Right lobe of liver (tissue), 6 donors: ENCODE measurements at regions not wholly inside any gene's neighbourhood (a gene's known extent, or its start where the extent isn't known, plus 50 kb on each side); places are given as distances from the start of the nearest gene placed in this dataset.

Experiments
- ATAC-seq, 4 donors: fragments of 200-7000 bp; cut with Tn5 transposase; one replicate each; pipeline ENCODE4 v1.9.1; 2020; ENCODE audit warnings: mild to moderate bottlenecking in 4 of 4, moderate library complexity in 4 of 4
- DNase-seq, 3 donors: peaks; one replicate each; pipeline ENCODE4 v3.0.0-alpha.2; 2020
- H3K27ac ChIP-seq, 3 donors: fragments of 200-600 bp; one replicate each; pipeline ENCODE4 v1.8.0; 2022
- H3K27me3 ChIP-seq, 2 donors: fragments of 200-600 bp; one replicate each; pipeline ENCODE4 v1.8.0; 2022
- H3K36me3 ChIP-seq, 4 donors: fragments of 200-600 bp; sonication (generic) in 1 of 4; one replicate each; pipeline versions ENCODE4 v1.5.1 to v1.8.0; 2017 to 2022; ENCODE audit warnings: control low read depth in 1 of 4
- H3K4me1 ChIP-seq, 4 donors: fragments of 200-600 bp; sonication (generic) in 1 of 4; one replicate each; pipeline versions ENCODE4 v1.5.1 to v1.8.0; 2017 to 2022; ENCODE audit warnings: control low read depth in 1 of 4
- H3K4me3 ChIP-seq, 3 donors: fragments of 200-600 bp; one replicate each; pipeline ENCODE4 v1.8.0; 2022
- H3K9me3 ChIP-seq, 4 donors: fragments of 200-600 bp; sonication (generic) in 1 of 4; one replicate each; pipeline versions ENCODE4 v1.5.1 to v1.8.0; 2017 to 2022; ENCODE audit warnings: control low read depth in 1 of 4
- CTCF ChIP-seq, 4 donors: fragments of 200-600 bp in 3 of 4; fragments of 450-650 bp in 1 of 4; IDR thresholded peaks; one replicate each; pipeline versions ENCODE4 v1.5.1 to v1.8.0; 2016 to 2022; ENCODE audit warnings: antibody characterized with exemption in 4 of 4, mild to moderate bottlenecking in 2 of 4
- POLR2A ChIP-seq: fragments of 450-650 bp; IDR thresholded peaks from one replicate; pipeline ENCODE4 v1.6.1; 2017; ENCODE audit warnings: antibody characterized with exemption, mild to moderate bottlenecking
- WGBS: methylation state at CpG from one replicate; pipeline ENCODE4 v1.1.6; 2018; ENCODE audit warnings: low coverage, low lambda C conversion rate; ENCODE audit not compliant: insufficient coverage; ENCODE audit errors: missing lambda C conversion rate; 5-methylcytosine and 5-hydroxymethylcytosine counted together
- intact Hi-C, 2 donors: fragments of 100-400 bp; cut with DNase I; formaldehyde crosslinking; loops; one replicate each; pipeline versions ENCODE4 v1.11.2 to v1.14.1; 2022
- donor health status: DM: no; HTN: yes; CAD: no.
- donor health status: DM: no; HTN: no; CAD: no.
- donor health status: DM: no; HTN: no; CAD: no.
- donor health status: DM: no; HTN: yes; CAD: no.
- donor health status: DM: no; HTN: yes; CAD: no.

GRCh38 chr3:87423336-87423735 lies 147.0 kb upstream of the POU1F1 start:
- 54% methylated on average over 2 of the region's 2 CpGs for WGBS
- ATAC-seq = no peak
- no peak for DNase-seq
- no peak overlapping the region for H3K4me3 ChIP-seq
- no peak overlapping the region for H3K27ac ChIP-seq
- TF ChIP-seq CTCF (IDR thresholded peaks at IDR 0.05) (no peak), POLR2A (no peak)
- no peaks in the 10 kb centered on the region for H3K27me3 ChIP-seq
- intact Hi-C loops = no loop called here
- no peaks in the 10 kb centered on the region for H3K4me1 ChIP-seq
- H3K9me3 ChIP-seq = no peaks in the 10 kb centered on the region
- H3K36me3 ChIP-seq = no peaks in the 10 kb centered on the region

GRCh38 chr3:87422333-87422732 lies 145.9 kb upstream of the POU1F1 start:
- H3K4me1 ChIP-seq = no peaks in the 10 kb centered on the region
- DNase-seq = no peak
- no peaks in the 10 kb centered on the region for H3K9me3 ChIP-seq
- no peaks in the 10 kb centered on the region for H3K36me3 ChIP-seq
- no peak overlapping the region for H3K27ac ChIP-seq
- no peak overlapping the region for H3K4me3 ChIP-seq
- ATAC-seq = no peak
- no peaks in the 10 kb centered on the region for H3K27me3 ChIP-seq
- no peak for TF ChIP-seq CTCF (IDR thresholded peaks at IDR 0.05)
- TF ChIP-seq POLR2A = no peak
- intact Hi-C loops = no loop called here

DNA sequence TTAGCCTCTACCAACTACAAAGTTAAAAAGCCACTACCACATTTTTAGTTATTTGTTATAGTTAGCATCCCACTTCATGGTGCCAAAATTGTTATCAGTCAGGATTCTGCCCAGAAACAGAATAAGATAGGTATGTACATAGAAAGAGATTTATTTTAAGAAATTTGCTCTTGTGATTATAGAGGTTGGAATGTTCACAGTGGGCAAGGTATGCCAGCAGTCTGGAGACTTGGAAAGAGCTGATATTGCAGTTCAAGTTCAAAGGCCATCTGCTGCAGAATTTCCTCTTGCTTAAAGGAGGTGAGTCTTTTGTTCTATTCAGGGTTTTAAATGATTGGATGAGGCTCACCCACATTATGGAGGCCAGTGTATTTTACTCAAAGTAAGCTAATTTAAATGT lies 143.8 kb upstream of the POU1F1 start:
- TF ChIP-seq CTCF (IDR thresholded peaks at IDR 0.05) = no peak
- TF ChIP-seq POLR2A = no peak

GRCh38 chr3:87414271-87414670 lies 137.9 kb upstream of the POU1F1 start:
- no peaks in the 10 kb centered on the region for H3K27me3 ChIP-seq
- no peaks in the 10 kb centered on the region for H3K4me1 ChIP-seq
- no peaks in the 10 kb centered on the region for H3K36me3 ChIP-seq
- ATAC-seq (no peak), DNase-seq (no peak)
- 9% methylated on average over 1 of the region's 1 CpG for WGBS
- H3K4me3 ChIP-seq = no peak overlapping the region
- H3K9me3 ChIP-seq = no peaks in the 10 kb centered on the region
- intact Hi-C loops = no loop called here
- no peak overlapping the region for H3K27ac ChIP-seq
- TF ChIP-seq POLR2A (no peak), CTCF (IDR thresholded peaks at IDR 0.05) (no peak)

More for the DNA sequence above, 143.8 kb upstream of the POU1F1 start:
- H3K4me1 ChIP-seq = no peaks in the 10 kb centered on the region
- H3K9me3 ChIP-seq = no peaks in the 10 kb centered on the region
- H3K27ac ChIP-seq = no peak overlapping the region
- DNase-seq (no peak), ATAC-seq (no peak)
- no peaks in the 10 kb centered on the region for H3K27me3 ChIP-seq
- H3K4me3 ChIP-seq = no peak overlapping the region
- intact Hi-C loops = no loop called here
- H3K36me3 ChIP-seq = no peaks in the 10 kb centered on the region

- WGBS = 18% methylated on average over 3 of the region's 3 CpGs
- DNase-seq = no peak
- no peaks in the 10 kb centered on the region for H3K27me3 ChIP-seq
- H3K4me3 ChIP-seq = no peak overlapping the region
- ATAC-seq = no peak
- no peak for TF ChIP-seq POLR2A
- TF ChIP-seq CTCF (IDR thresholded peaks at IDR 0.05) = no peak
- H3K36me3 ChIP-seq = no peaks in the 10 kb centered on the region
- H3K4me1 ChIP-seq = no peaks in the 10 kb centered on the region
- H3K27ac ChIP-seq = no peak overlapping the region
- H3K9me3 ChIP-seq = no peaks in the 10 kb centered on the region
- intact Hi-C loops = no loop called here
These were observed 137.4 kb upstream of the POU1F1 start for GRCh38 chr3:87413814-87414213.
